Stomach (tissue), 8 donors: ENCODE measurements at regions not wholly inside any gene's neighbourhood (a gene's known extent, or its start where the extent isn't known, plus 50 kb on each side); places are given as distances from the start of the nearest gene placed in this dataset.

Experiments used
- DNase-seq, 2 donors: peaks; one replicate each; pipeline versions ENCODE4 v3.0.0 to v3.0.0-alpha.2; 2013 to 2019
- H3K27ac ChIP-seq, 5 donors: fragments of 200-600 bp in 4 of 5; sonication (generic) in 4 of 5; one replicate each; pipeline ENCODE4 v1.5.1; 2013 to 2019; ENCODE audit warnings: mild to moderate bottlenecking in 1 of 5, moderate library complexity in 1 of 5
- H3K27me3 ChIP-seq, 3 donors: fragments of 200-600 bp; sonication (generic); one replicate each; pipeline ENCODE4 v1.5.1; 2017 to 2019; ENCODE audit warnings: mixed run types in 1 of 3
- H3K36me3 ChIP-seq, 4 donors: fragments of 200-600 bp; sonication (generic); 1 replicate in 3 of 4; 2 replicates in 1 of 4; pipeline ENCODE4 v1.5.1; 2016 to 2019
- H3K4me1 ChIP-seq, 4 donors: fragments of 200-600 bp; sonication (generic); one replicate each; pipeline ENCODE4 v1.5.1; 2016 to 2019
- H3K4me3 ChIP-seq, 4 donors: fragments of 200-600 bp; sonication (generic) in 3 of 4; one replicate each; pipeline ENCODE4 v1.5.1; 2016 to 2019; ENCODE audit warnings: mild to moderate bottlenecking in 1 of 4
- H3K9me3 ChIP-seq, 4 donors: fragments of 200-600 bp; sonication (generic); one replicate each; pipeline ENCODE4 v1.5.1; 2016 to 2019
- EP300 ChIP-seq: sonication (generic); formaldehyde crosslinking; IDR thresholded peaks from one replicate; pipeline ENCODE4 v1.6.1; 2017; ENCODE audit warnings: antibody characterized with exemption
- POLR2A ChIP-seq, 4 donors: fragments of 450-650 bp; IDR thresholded peaks; one replicate each; pipeline ENCODE4 v1.6.1; 2016; ENCODE audit warnings: antibody characterized with exemption in 4 of 4, control low read depth in 2 of 4, mild to moderate bottlenecking in 1 of 4, moderate library complexity in 1 of 4
- POLR2AphosphoS5 ChIP-seq, 3 donors: sonication (generic); formaldehyde crosslinking; IDR thresholded peaks; one replicate each; pipeline ENCODE4 v1.6.1; 2016; ENCODE audit warnings: antibody characterized with exemption in 3 of 3
- WGBS, 5 donors: extraction: QIAGEN DNeasy Blood & Tissue Kit in 3 of 5; methylation state at CpG; one replicate each; pipeline versions ENCODE4 v1.1.5 to v1.1.7; 2013 to 2018; 5-methylcytosine and 5-hydroxymethylcytosine counted together
- intact Hi-C: fragments of 100-400 bp; cut with DNase I; formaldehyde crosslinking; loops from one replicate; pipeline ENCODE4 v1.15.1; 2023; ENCODE audit warnings: low total_unique reads
- TF ChIP-seq, protein P1 (sequence below), 7 experiments: fragments of 450-650 bp in 4 of 7; fragments of 200-600 bp in 3 of 7; sonication (generic) in 3 of 7; IDR thresholded peaks; one replicate each; pipeline ENCODE4 v1.5.1; 2016 to 2019; ENCODE audit warnings: antibody characterized with exemption in 7 of 7, control low read depth in 2 of 7, mild to moderate bottlenecking in 1 of 7
- donor health status: healthy with polysubstance abuse.
- donor health status: Bipolar disorder and iron deficiency.
- donor health status: healthy.

DNA sequence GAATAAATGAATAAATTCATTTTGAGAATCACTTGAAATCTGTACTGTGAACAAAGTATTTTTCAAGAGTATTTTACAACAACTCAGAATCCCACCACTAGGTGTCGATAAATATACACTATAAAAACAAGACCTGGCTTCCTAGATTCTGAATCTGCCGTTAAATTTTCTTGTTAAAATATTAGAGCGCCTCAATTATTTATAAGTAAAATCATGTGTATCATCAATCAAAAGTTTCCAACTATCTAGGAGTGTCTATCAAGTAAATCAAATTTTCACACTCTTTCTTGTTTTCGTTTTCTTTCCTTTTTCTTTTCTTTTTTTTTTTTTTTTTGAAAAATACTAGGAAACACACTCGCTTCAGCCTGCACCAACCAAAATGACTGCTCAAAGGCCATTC, 179.2 kb upstream of the DCN start:
- Histone ChIP-seq H3K27ac (no peak overlapping the region), H3K9me3 (no peaks in the 10 kb centered on the region), H3K4me1 (peaks cover 0 to 11% (median 3%) of the 10 kb centered on the region in 4 donors), H3K27me3 (no peaks in the 10 kb centered on the region), H3K36me3 (no peaks in the 10 kb centered on the region), H3K4me3 (no peak overlapping the region)
- TF ChIP-seq POLR2AphosphoS5 (IDR thresholded peaks at IDR 0.05) (no peak), EP300 (no peak), POLR2A (IDR thresholded peaks at IDR 0.05) (no peak)
- TF ChIP-seq, protein P1, sequence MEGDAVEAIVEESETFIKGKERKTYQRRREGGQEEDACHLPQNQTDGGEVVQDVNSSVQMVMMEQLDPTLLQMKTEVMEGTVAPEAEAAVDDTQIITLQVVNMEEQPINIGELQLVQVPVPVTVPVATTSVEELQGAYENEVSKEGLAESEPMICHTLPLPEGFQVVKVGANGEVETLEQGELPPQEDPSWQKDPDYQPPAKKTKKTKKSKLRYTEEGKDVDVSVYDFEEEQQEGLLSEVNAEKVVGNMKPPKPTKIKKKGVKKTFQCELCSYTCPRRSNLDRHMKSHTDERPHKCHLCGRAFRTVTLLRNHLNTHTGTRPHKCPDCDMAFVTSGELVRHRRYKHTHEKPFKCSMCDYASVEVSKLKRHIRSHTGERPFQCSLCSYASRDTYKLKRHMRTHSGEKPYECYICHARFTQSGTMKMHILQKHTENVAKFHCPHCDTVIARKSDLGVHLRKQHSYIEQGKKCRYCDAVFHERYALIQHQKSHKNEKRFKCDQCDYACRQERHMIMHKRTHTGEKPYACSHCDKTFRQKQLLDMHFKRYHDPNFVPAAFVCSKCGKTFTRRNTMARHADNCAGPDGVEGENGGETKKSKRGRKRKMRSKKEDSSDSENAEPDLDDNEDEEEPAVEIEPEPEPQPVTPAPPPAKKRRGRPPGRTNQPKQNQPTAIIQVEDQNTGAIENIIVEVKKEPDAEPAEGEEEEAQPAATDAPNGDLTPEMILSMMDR (IDR thresholded peaks at IDR 0.05): peak in 5 of 7 experiments; percentile 43 to 74 (median 64)
- intact Hi-C loops: no loop called here
- 17 to 30% (median 23%) methylated on average over 5 of the region's 5 CpGs for WGBS, 5 donors
- peak in 1 of 2 donors; percentile 75 for DNase-seq

DNA sequence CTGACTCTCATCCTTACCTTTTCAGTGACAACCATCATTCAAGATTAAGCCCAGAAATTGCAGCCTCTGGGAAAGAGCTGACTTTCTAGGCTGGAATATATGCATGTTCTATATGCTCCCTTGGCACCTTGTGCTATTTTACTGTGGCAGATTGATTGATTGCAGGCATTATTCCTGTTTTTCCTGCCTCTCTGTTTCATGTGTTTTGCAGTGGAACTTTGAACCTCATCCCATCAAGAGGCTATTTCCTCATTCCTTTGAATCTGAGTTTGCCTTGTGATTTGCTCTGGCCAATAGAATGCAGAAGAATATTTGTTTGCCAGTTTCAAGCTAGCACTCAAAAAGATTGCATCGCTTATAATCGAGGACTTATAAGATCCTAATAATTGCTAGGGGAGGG, 174.8 kb upstream of the DCN start:
- intact Hi-C loops: loop anchor here (10.0 kb wide), 1 partner anchor 383 kb away; no protein-coding TSS in a partner anchor
- Histone ChIP-seq H3K36me3 (no peaks in the 10 kb centered on the region), H3K9me3 (no peaks in the 10 kb centered on the region), H3K4me3 (no peak overlapping the region), H3K27ac (no peak overlapping the region), H3K27me3 (no peaks in the 10 kb centered on the region), H3K4me1 (peaks cover 0 to 11% (median 3%) of the 10 kb centered on the region in 4 donors)
- peak in 1 of 2 donors; percentile 81 for DNase-seq
- TF ChIP-seq POLR2A (IDR thresholded peaks at IDR 0.05): no peak
- no peak for TF ChIP-seq EP300
- no peak for TF ChIP-seq POLR2AphosphoS5 (IDR thresholded peaks at IDR 0.05)
- TF ChIP-seq, protein P1 (IDR thresholded peaks at IDR 0.05): no peak
- WGBS, 5 donors: 24 to 52% (median 38%) methylated on average over 2 of the region's 2 CpGs

- DNase-seq: no peak
- Histone ChIP-seq H3K4me1 (peaks cover 0 to 7% (median 3%) of the 10 kb centered on the region in 4 donors), H3K36me3 (no peaks in the 10 kb centered on the region), H3K27ac (no peak overlapping the region), H3K27me3 (no peaks in the 10 kb centered on the region), H3K4me3 (no peak overlapping the region), H3K9me3 (no peaks in the 10 kb centered on the region)
- intact Hi-C loops: loop anchor here (10.0 kb wide), 1 partner anchor 382 kb away; no protein-coding TSS in a partner anchor
- no peak for TF ChIP-seq POLR2AphosphoS5 (IDR thresholded peaks at IDR 0.05)
- no peak for TF ChIP-seq POLR2A (IDR thresholded peaks at IDR 0.05)
- TF ChIP-seq, protein P1 (IDR thresholded peaks at IDR 0.05): no peak
- 83 to 95% (median 89%) methylated on average over 1 of the region's 1 CpG for WGBS, 5 donors
Observed at GRCh38 chr12:91356405-91356804, 173.8 kb upstream of the DCN start.

DNA sequence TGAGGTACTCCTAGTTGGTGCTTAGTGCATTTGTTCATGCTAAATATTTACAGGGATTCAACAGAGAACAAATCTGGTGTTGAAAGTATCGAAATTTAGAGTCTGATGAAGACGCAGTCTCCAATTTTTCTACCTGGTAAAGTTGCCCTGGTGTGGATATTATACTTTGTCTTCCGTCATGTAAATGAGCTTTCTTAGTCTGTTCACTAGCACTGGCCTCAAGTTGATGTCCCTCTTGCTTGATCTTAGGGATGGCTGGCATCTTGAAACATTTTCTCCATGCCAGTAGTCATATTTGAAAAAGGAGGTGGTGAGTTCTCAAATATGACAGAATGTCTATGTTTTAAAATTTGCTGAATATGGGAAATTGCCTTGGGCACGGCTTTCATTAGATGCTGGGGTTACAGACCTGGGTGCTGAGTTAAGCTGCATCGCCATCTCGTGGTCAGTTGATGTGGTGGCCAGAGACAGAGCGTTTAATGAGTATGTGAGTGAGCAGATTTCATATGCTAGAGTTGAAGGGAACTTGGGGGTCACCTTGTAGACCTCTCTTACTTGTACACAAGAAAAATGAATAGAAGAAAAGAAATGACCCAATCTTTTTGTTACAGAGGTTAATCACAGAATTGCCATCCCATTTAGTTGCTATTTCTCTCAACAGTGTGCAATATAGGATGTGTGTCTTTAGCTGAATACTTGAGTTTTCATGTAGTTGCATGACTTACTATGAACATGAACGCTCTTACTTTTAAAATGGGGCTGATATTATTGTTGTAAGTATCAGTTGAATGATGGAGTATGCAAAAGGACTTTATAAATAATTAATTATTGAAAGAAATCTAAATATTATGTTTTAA, 172.8 kb upstream of the DCN start:
- DNase-seq: peak; percentile 66 to 93
- no peak overlapping the region for H3K27ac ChIP-seq
- H3K27me3 ChIP-seq: no peaks in the 10 kb centered on the region
- no peaks in the 10 kb centered on the region for H3K9me3 ChIP-seq
- TF ChIP-seq, protein P1 (IDR thresholded peaks at IDR 0.05): peak in 5 of 7 experiments; percentile 68 to 80 (median 75)
- no peak for TF ChIP-seq POLR2AphosphoS5 (IDR thresholded peaks at IDR 0.05)
- H3K4me3 ChIP-seq: no peak overlapping the region
- intact Hi-C loops: loop anchor here (10.0 kb wide), 1 partner anchor 381 kb away; no protein-coding TSS in a partner anchor
- no peaks in the 10 kb centered on the region for H3K36me3 ChIP-seq
- WGBS, 5 donors: 24 to 30% (median 25%) methylated on average over 8 of the region's 8 CpGs
- peaks cover 0 to 7% (median 3%) of the 10 kb centered on the region in 4 donors for H3K4me1 ChIP-seq
